ENCODE measurements at regions not wholly inside any gene's neighbourhood (a gene's known extent, or its start where the extent isn't known, plus 50 kb on each side); places are given as distances from the start of the nearest gene placed in this dataset.

GRCh38 chr5:91477408-91477807 is 94.3 kb upstream of the ARRDC3 start:
- TF ChIP-seq GATA2 (IDR thresholded peaks at IDR 0.05; ENCODE audit: insufficient read depth, insufficient read length, low read depth, low read length) (no peak), CTCF (IDR thresholded peaks at IDR 0.05; ENCODE audit: extremely low read depth in 1 of 2, insufficient read depth in 1 of 2, low read depth in 1 of 2, low read length in 2 of 2) (no peak), FOS (IDR thresholded peaks at IDR 0.05; ENCODE audit: borderline replicate concordance, insufficient read depth, low read length) (no peak), MAX (IDR thresholded peaks at IDR 0.05; ENCODE audit: insufficient read depth, insufficient read length) (no peak), EZH2 (IDR thresholded peaks at IDR 0.05; ENCODE audit: borderline replicate concordance, low read depth, low read length, severe bottlenecking) (no peak), JUN (IDR thresholded peaks at IDR 0.05; ENCODE audit: borderline replicate concordance, insufficient read depth, insufficient read length, low read depth) (no peak), POLR2AphosphoS5 (IDR thresholded peaks at IDR 0.05; ENCODE audit: insufficient read depth, low read depth, low read length) (no peak), MYC (IDR thresholded peaks at IDR 0.05; ENCODE audit: low read depth, low read length) (no peak), POLR2A (IDR thresholded peaks at IDR 0.05; ENCODE audit: low read depth, low read length) (no peak)
- BruUV-seq (replicated peaks), result no TSS peak
- no peak overlapping the region for H3K9ac ChIP-seq (replicated peaks; ENCODE audit: extremely low read depth, insufficient read depth, low read length)
- H3K36me3 ChIP-seq (ENCODE audit: control insufficient read depth in 2 of 2, extremely low read depth in 1 of 2, insufficient read depth in 2 of 2, low read length in 2 of 2), result no peaks in the 10 kb centered on the region
- FAIRE-seq (no peak), DNase-seq (ENCODE audit: low read depth, low spot score) (no peak)
- ChIA-PET CTCF (no interaction called here), POLR2A (no interaction called here)
- H2AFZ ChIP-seq (ENCODE audit: low read depth, low read length), result no peak overlapping the region
- no peaks in the 10 kb centered on the region for H3K4me1 ChIP-seq (ENCODE audit: control insufficient read depth, extremely low read depth, insufficient read depth, low read length)
- no peaks in the 10 kb centered on the region for H3K27me3 ChIP-seq (ENCODE audit: control insufficient read depth in 2 of 2, insufficient read depth in 2 of 2, low read length in 2 of 2)
- H3K4me3 ChIP-seq (replicated peaks in 1 of 3; ENCODE audit: insufficient read depth in 1 of 3, low read depth in 1 of 3, low read length in 3 of 3), result no peak overlapping the region
- no peaks in the 10 kb centered on the region for H3K79me2 ChIP-seq (ENCODE audit: control insufficient read depth, insufficient read depth, low read length)
- H3K9me3 ChIP-seq (replicated peaks; ENCODE audit: control insufficient read depth, insufficient read depth, low read length), result no peaks in the 10 kb centered on the region
- H3K27ac ChIP-seq (ENCODE audit: insufficient read depth, low read depth, low read length), result no peak overlapping the region
- intact Hi-C loops (cut with micrococcal nuclease), result no loop called here
- no peaks in the 10 kb centered on the region for H3K9me1 ChIP-seq (replicated peaks; ENCODE audit: control insufficient read depth, extremely low read depth, insufficient read depth, low read length)
- dilution Hi-C loops (cut with MboI; ENCODE audit: extremely low pct_ligation_motif_present, low sequenced_read_pairs), result no loop called here
- no peaks in the 10 kb centered on the region for H4K20me1 ChIP-seq (replicated peaks; ENCODE audit: control insufficient read depth, extremely low read depth, insufficient read depth, low read length)
- no peak overlapping the region for H3K4me2 ChIP-seq (ENCODE audit: insufficient read depth, low read length)

Data from endothelial cell of umbilical vein (primary cell).